HG03432 (cell line): ENCODE measurements at regions not wholly inside any gene's neighbourhood (a gene's known extent, or its start where the extent isn't known, plus 50 kb on each side); places are given as distances from the start of the nearest gene placed in this dataset.
"Not testable (repeated sequence)": the region's sequence is repeated elsewhere in the genome, so short reads cannot be mapped to it uniquely, and the experiment has no call there.

ENCODE experiments used
- ATAC-seq: cut with Tn5 transposase; IDR thresholded peaks from one replicate; pipeline ENCODE4 v1.9.1; 2021; ENCODE audit warnings: mild to moderate bottlenecking, moderate library complexity; ENCODE audit not compliant: unreplicated experiment

GRCh38 chr2:180559038-180559437 is 421.4 kb upstream of the UBE2E3 start:
- no peak for ATAC-seq

- ATAC-seq, result no peak
These were observed 424.9 kb upstream of the UBE2E3 start for GRCh38 chr2:180555391-180555965.

- ATAC-seq, result no peak
These were observed 426.1 kb upstream of the UBE2E3 start for GRCh38 chr2:180554330-180554729.

- no peak for ATAC-seq
These were observed 427.2 kb upstream of the UBE2E3 start for GRCh38 chr2:180553094-180553715.

- ATAC-seq, result no peak
These were observed 437.9 kb upstream of the UBE2E3 start for GRCh38 chr2:180542511-180542910.

GRCh38 chr2:180540761-180541160 is 439.6 kb upstream of the UBE2E3 start:
- no peak for ATAC-seq

- ATAC-seq, result no peak
These were observed 440.9 kb upstream of the UBE2E3 start for GRCh38 chr2:180539541-180539940.

- ATAC-seq, result no peak
These were observed 445.1 kb upstream of the UBE2E3 start for GRCh38 chr2:180535289-180535688.

- not testable (repeated sequence) for ATAC-seq
These were observed 448.6 kb upstream of the UBE2E3 start for GRCh38 chr2:180531787-180532186.

GRCh38 chr2:180524499-180524898 is 455.9 kb upstream of the UBE2E3 start:
- no peak for ATAC-seq

- ATAC-seq, result no peak
These were observed 456.6 kb upstream of the UBE2E3 start for GRCh38 chr2:180523621-180524340.

- no peak for ATAC-seq
These were observed 459.4 kb upstream of the UBE2E3 start for GRCh38 chr2:180520921-180521581.

- ATAC-seq, result no peak
These were observed 460.2 kb upstream of the UBE2E3 start for GRCh38 chr2:180520206-180520605.

GRCh38 chr2:180519276-180519675 is 461.1 kb upstream of the UBE2E3 start:
- ATAC-seq, result no peak

GRCh38 chr2:180516232-180516631 is 464.2 kb upstream of the UBE2E3 start:
- ATAC-seq, result peak; percentile 58

GRCh38 chr2:180513389-180513788 is 467.0 kb upstream of the UBE2E3 start:
- no peak for ATAC-seq

GRCh38 chr2:180508458-180508857 is 471.9 kb upstream of the UBE2E3 start:
- no peak for ATAC-seq

- ATAC-seq, result no peak
These were observed 473.4 kb upstream of the UBE2E3 start for GRCh38 chr2:180507028-180507427.

GRCh38 chr2:180505203-180505602 is 475.2 kb upstream of the UBE2E3 start:
- no peak for ATAC-seq

GRCh38 chr2:180497621-180498152 is 482.7 kb upstream of the UBE2E3 start:
- no peak for ATAC-seq

GRCh38 chr2:180495606-180496005 is 484.8 kb upstream of the UBE2E3 start:
- ATAC-seq, result no peak
